Mucosa of rectum (tissue), 2 donors: ENCODE measurements at regions not wholly inside any gene's neighbourhood (a gene's known extent, or its start where the extent isn't known, plus 50 kb on each side); places are given as distances from the start of the nearest gene placed in this dataset.

Experiments used
- H3K27ac ChIP-seq, 2 donors: one replicate each; pipeline ENCODE4 v1.7.0; 2013; ENCODE audit warnings: inconsistent platforms in 2 of 2, low read depth in 2 of 2, low read length in 2 of 2
- H3K27me3 ChIP-seq, 2 donors: one replicate each; pipeline ENCODE4 v1.7.0; 2013; ENCODE audit warnings: low read length in 2 of 2; ENCODE audit not compliant: control insufficient read depth in 2 of 2, insufficient read depth in 2 of 2
- H3K36me3 ChIP-seq, 2 donors: one replicate each; pipeline ENCODE4 v1.7.0; 2013; ENCODE audit warnings: low read length in 2 of 2; ENCODE audit not compliant: control insufficient read depth in 2 of 2, insufficient read depth in 2 of 2
- H3K4me1 ChIP-seq, 2 donors: one replicate each; pipeline ENCODE4 v1.7.0; 2013; ENCODE audit warnings: low read length in 2 of 2, mild to moderate bottlenecking in 1 of 2; ENCODE audit not compliant: control insufficient read depth in 2 of 2, insufficient read depth in 2 of 2
- H3K4me3 ChIP-seq, 2 donors: one replicate each; pipeline ENCODE4 v1.7.0; 2013; ENCODE audit warnings: low read length in 2 of 2
- H3K9ac ChIP-seq, 2 donors: one replicate each; pipeline ENCODE4 v1.7.0; 2013; ENCODE audit warnings: low read length in 2 of 2, low read depth in 1 of 2, mild to moderate bottlenecking in 1 of 2
- H3K9me3 ChIP-seq, 2 donors: one replicate each; pipeline ENCODE4 v1.7.0; 2013; ENCODE audit warnings: low read length in 2 of 2; ENCODE audit not compliant: control insufficient read depth in 2 of 2
- donor health status: healthy.
- donor health status: Normal muscosa, but diverticular disease.

GRCh38 chr1:164360265-164360664 lies 198.7 kb upstream of the PBX1 start:
- Histone ChIP-seq H3K27me3 (no peaks in the 10 kb centered on the region), H3K4me3 (no peak overlapping the region), H3K4me1 (no peaks in the 10 kb centered on the region), H3K9ac (no peak overlapping the region), H3K27ac (no peak overlapping the region), H3K9me3 (no peaks in the 10 kb centered on the region), H3K36me3 (no peaks in the 10 kb centered on the region)

- H3K27ac ChIP-seq, result no peak overlapping the region
- H3K4me1 ChIP-seq, result no peaks in the 10 kb centered on the region
- H3K4me3 ChIP-seq, result no peak overlapping the region
- no peak overlapping the region for H3K9ac ChIP-seq
- no peaks in the 10 kb centered on the region for H3K36me3 ChIP-seq
- H3K27me3 ChIP-seq, result no peaks in the 10 kb centered on the region
- H3K9me3 ChIP-seq, result no peaks in the 10 kb centered on the region
These were observed 197.1 kb upstream of the PBX1 start for GRCh38 chr1:164361927-164362326.

DNA sequence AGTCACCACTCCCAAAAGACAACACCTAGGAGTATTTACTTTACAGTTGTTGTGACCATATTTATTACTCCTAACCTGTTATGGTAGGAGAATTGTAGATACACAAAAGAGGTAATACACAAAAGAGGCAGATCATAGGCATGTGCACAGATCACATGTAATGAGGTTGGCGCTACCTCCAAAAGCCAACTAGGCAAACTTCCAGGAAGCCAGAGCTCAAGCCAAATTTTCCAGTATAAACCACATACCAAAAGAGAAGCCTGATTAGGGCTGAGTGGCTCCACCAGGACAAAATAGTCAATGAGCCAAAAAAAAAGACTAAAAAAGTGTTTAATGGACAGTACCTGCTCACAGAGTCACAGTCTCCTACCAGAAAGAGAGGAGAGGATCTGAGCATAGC lies 195.0 kb upstream of the PBX1 start:
- Histone ChIP-seq H3K27ac (no peak overlapping the region), H3K4me3 (no peak overlapping the region), H3K9me3 (no peaks in the 10 kb centered on the region), H3K36me3 (no peaks in the 10 kb centered on the region), H3K27me3 (no peaks in the 10 kb centered on the region), H3K4me1 (no peaks in the 10 kb centered on the region), H3K9ac (no peak overlapping the region)

DNA sequence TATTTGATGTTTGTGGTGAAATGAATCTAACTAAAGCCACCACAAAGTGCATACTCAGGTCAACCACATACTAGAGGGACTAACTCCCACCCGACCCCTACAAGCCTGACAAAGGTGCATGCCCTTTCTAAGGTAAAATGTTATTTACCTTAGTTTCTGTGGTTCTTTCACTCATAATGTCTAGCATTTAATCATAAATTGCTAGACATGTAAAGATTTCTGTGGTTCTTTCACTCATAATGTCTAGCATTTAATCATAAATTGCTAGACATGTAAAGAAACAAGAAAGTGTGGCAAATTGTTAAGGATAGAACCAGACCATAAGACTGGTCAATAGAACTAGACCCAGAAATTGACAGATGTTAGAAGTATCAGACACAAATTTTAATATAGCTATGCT lies 193.0 kb upstream of the PBX1 start:
- H3K4me1 ChIP-seq, result no peaks in the 10 kb centered on the region
- H3K27ac ChIP-seq, result no peak overlapping the region
- no peaks in the 10 kb centered on the region for H3K27me3 ChIP-seq
- H3K4me3 ChIP-seq, result no peak overlapping the region
- H3K36me3 ChIP-seq, result no peaks in the 10 kb centered on the region
- H3K9me3 ChIP-seq, result no peaks in the 10 kb centered on the region
- H3K9ac ChIP-seq, result no peak overlapping the region

- H3K4me1 ChIP-seq, result no peaks in the 10 kb centered on the region
- H3K9me3 ChIP-seq, result no peaks in the 10 kb centered on the region
- no peak overlapping the region for H3K4me3 ChIP-seq
- H3K27me3 ChIP-seq, result no peaks in the 10 kb centered on the region
- H3K27ac ChIP-seq, result no peak overlapping the region
- H3K36me3 ChIP-seq, result no peaks in the 10 kb centered on the region
- H3K9ac ChIP-seq, result no peak overlapping the region
These were observed 189.2 kb upstream of the PBX1 start for GRCh38 chr1:164369698-164370365.

- H3K27me3 ChIP-seq, result no peaks in the 10 kb centered on the region
- H3K27ac ChIP-seq, result no peak overlapping the region
- H3K9ac ChIP-seq, result no peak overlapping the region
- H3K4me3 ChIP-seq, result no peak overlapping the region
- no peaks in the 10 kb centered on the region for H3K36me3 ChIP-seq
- H3K4me1 ChIP-seq, result no peaks in the 10 kb centered on the region
- no peaks in the 10 kb centered on the region for H3K9me3 ChIP-seq
These were observed 178.1 kb upstream of the PBX1 start for GRCh38 chr1:164380893-164381292.

DNA sequence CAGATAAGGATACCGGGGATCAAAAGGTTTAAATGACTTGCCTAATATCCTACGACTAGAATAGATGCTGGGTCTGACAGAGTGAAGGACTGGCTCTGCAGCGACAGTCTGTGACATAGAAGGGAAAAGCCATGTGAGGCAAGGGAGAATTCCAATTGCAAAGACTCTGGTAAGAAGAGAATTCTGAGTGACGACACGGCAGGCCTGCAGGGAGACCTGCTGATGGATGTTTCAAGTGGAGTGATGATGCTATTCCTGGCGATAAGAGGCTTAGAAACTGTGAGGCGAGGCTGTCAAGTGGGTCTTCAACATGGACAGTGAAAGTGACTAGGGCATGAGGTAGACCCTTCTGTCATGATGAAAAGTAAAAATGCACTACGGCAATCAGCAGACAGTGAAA lies 176.6 kb upstream of the PBX1 start:
- Histone ChIP-seq H3K4me3 (no peak overlapping the region), H3K9me3 (no peaks in the 10 kb centered on the region), H3K36me3 (no peaks in the 10 kb centered on the region), H3K27ac (no peak overlapping the region), H3K4me1 (no peaks in the 10 kb centered on the region), H3K9ac (no peak overlapping the region), H3K27me3 (no peaks in the 10 kb centered on the region)

DNA sequence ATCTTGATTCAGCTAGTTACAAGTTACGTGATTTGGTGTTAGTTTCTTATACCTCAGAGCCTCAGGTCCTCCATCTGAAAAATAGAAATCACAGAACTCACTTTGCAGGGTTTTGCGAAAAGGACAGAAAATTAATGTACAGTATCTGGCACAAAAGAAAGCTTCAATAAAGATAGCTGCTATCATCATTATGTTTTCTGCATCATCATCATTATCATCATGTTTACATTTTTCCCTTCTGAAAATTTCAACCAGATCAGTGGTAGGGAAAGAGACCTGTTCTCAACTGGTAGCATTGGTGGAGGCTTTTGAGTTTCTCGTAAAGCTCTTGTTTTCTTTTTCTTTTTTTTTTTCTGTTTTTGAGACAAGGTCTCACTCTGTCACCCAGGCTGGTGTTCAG lies 174.7 kb upstream of the PBX1 start:
- Histone ChIP-seq H3K4me1 (no peaks in the 10 kb centered on the region), H3K9me3 (no peaks in the 10 kb centered on the region), H3K4me3 (no peak overlapping the region), H3K27me3 (no peaks in the 10 kb centered on the region), H3K27ac (no peak overlapping the region), H3K36me3 (no peaks in the 10 kb centered on the region), H3K9ac (no peak overlapping the region)

- no peaks in the 10 kb centered on the region for H3K36me3 ChIP-seq
These were observed 141.8 kb upstream of the PBX1 start for GRCh38 chr1:164417016-164417704.

DNA sequence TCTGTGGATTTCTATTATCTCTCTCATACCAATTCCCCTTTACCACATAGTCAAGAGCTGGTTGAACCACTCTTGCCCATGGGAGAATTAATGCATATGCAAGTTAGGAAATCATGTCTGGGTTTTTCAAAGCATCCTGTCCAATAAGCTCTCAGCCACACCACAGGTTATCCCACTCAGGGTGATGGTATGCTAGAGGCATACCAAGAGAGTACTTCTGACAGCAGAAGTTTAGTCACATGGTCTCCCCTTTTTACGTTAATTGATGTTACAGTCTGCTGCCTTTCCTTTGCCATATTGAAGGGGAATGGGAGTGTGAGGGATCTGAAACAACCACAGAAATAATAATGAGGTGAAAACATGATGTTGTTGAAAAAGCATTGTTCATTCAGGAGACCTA lies 135.8 kb upstream of the PBX1 start:
- Histone ChIP-seq H3K9me3 (no peaks in the 10 kb centered on the region), H3K36me3 (no peaks in the 10 kb centered on the region)

More at GRCh38 chr1:164417016-164417704, 141.8 kb upstream of the PBX1 start:
- no peak overlapping the region for H3K27ac ChIP-seq
- no peak overlapping the region for H3K9ac ChIP-seq
- no peaks in the 10 kb centered on the region for H3K9me3 ChIP-seq
- no peaks in the 10 kb centered on the region for H3K27me3 ChIP-seq
- no peak overlapping the region for H3K4me3 ChIP-seq
- no peaks in the 10 kb centered on the region for H3K4me1 ChIP-seq

More for the DNA sequence above, 135.8 kb upstream of the PBX1 start:
- Histone ChIP-seq H3K27ac (no peak overlapping the region), H3K4me3 (no peak overlapping the region), H3K27me3 (no peaks in the 10 kb centered on the region), H3K9ac (no peak overlapping the region), H3K4me1 (no peaks in the 10 kb centered on the region)
